Lower leg skin (tissue), 4 donors: ENCODE measurements at regions not wholly inside any gene's neighbourhood (a gene's known extent, or its start where the extent isn't known, plus 50 kb on each side); places are given as distances from the start of the nearest gene placed in this dataset.

Experiments
- DNase-seq, 2 donors: peaks; one replicate each; pipeline ENCODE4 v3.0.0-alpha.2; 2019; ENCODE audit warnings: low spot score in 2 of 2
- H3K4me3 ChIP-seq: fragments of 200-600 bp; sonication (generic); 2 replicates; pipeline ENCODE4 v1.5.1; 2017; ENCODE audit warnings: mild to moderate bottlenecking, low read depth; ENCODE audit not compliant: poor library complexity, severe bottlenecking
- POLR2A ChIP-seq, 2 donors: fragments of 450-650 bp; IDR thresholded peaks; one replicate each; pipeline ENCODE4 v1.6.1; 2016 to 2017; ENCODE audit warnings: antibody characterized with exemption in 2 of 2, mild to moderate bottlenecking in 1 of 2, moderate library complexity in 1 of 2
- WGBS, 2 donors: methylation state at CpG; one replicate each; pipeline ENCODE4 v1.1.5; 2018; 5-methylcytosine and 5-hydroxymethylcytosine counted together
- intact Hi-C: fragments of 100-400 bp; cut with DNase I; formaldehyde crosslinking; loops from one replicate; pipeline ENCODE4 v1.15.0; 2023; ENCODE audit warnings: low total_unique reads
- TF ChIP-seq, protein P1 (sequence below), 3 donors: fragments of 450-650 bp; IDR thresholded peaks; one replicate each; pipeline ENCODE4 v1.5.1; 2016; ENCODE audit warnings: antibody characterized with exemption in 3 of 3, mild to moderate bottlenecking in 3 of 3, moderate library complexity in 2 of 3

DNA sequence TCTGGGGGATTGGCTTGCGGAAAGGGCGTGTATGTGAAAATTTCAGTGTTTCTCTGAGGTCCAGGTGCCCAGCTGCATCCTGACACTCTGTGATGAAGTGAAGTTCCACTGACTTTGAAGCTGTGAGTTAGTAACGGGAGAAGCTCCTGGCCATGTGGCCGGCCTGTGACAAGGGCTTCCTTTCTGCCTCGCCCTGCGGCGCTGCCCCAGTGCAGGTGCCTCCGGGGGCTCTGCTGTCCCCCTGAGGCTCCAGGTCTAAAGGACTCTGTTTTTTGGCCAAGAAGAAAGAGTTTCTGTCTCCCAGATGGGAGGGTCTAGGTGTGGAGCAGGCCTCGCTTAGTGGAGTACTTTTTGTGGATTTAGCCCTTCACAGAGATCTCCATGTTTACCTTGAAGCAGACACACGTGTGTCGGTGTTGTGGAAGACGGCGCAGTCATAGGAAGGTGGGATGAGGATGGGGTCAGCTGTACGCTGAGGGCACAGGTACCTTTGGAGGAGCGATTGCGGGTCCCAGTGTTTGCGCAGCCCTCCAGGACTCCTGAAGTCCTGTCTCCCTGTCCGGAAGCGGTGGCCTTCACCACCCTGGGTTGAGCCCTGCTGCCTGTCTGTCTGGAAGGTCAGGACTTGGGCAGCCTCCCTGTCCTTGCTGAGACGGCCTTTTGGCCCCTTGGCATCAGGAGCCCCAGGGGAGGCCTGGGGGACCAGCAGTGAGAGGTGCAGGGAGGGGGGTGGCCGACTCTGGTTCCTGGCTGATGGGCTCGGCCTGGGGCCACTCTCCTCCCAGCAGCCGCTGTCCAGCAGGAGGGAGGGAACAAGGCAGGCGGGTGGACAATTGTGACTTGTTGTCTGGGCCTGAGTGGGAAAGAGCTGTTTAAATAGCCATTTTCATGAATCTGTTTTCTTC lies 1249.3 kb downstream of the BRD1 start:
- H3K4me3 ChIP-seq: no peak overlapping the region
- no peak for DNase-seq
- TF ChIP-seq, protein P1, sequence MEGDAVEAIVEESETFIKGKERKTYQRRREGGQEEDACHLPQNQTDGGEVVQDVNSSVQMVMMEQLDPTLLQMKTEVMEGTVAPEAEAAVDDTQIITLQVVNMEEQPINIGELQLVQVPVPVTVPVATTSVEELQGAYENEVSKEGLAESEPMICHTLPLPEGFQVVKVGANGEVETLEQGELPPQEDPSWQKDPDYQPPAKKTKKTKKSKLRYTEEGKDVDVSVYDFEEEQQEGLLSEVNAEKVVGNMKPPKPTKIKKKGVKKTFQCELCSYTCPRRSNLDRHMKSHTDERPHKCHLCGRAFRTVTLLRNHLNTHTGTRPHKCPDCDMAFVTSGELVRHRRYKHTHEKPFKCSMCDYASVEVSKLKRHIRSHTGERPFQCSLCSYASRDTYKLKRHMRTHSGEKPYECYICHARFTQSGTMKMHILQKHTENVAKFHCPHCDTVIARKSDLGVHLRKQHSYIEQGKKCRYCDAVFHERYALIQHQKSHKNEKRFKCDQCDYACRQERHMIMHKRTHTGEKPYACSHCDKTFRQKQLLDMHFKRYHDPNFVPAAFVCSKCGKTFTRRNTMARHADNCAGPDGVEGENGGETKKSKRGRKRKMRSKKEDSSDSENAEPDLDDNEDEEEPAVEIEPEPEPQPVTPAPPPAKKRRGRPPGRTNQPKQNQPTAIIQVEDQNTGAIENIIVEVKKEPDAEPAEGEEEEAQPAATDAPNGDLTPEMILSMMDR (IDR thresholded peaks at IDR 0.05): no peak
- TF ChIP-seq POLR2A (IDR thresholded peaks at IDR 0.05): no peak
- intact Hi-C loops: no loop called here
- WGBS, 2 donors: 86 to 88% methylated on average over 24 of the region's 24 CpGs

DNA sequence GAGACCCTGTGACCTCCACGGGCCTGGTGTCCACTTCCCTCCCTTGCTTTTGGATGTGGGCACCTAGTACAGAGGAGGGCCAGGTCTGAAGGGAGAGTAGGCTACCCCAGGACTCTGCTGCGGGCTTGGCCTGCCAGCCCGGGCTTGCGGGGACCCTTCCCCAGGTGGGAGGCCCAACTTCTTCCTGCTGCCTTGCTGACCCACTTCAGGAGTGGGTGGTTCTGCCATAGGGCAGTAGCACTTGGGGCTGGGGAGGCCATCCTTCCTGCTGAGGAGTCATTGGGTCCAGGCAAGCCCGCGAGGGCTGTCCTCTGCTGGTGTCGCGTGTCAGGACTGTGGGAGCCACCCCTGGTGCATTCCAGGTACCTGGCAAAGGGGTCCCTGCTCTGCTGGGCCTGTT lies 1250.0 kb downstream of the BRD1 start:
- 77 to 84% methylated on average over 7 to 8 of the region's 8 CpGs for WGBS, 2 donors
- no peak for DNase-seq
- intact Hi-C loops: no loop called here
- TF ChIP-seq, protein P1 (IDR thresholded peaks at IDR 0.05): no peak
- no peak for TF ChIP-seq POLR2A (IDR thresholded peaks at IDR 0.05)
- no peak overlapping the region for H3K4me3 ChIP-seq

DNA sequence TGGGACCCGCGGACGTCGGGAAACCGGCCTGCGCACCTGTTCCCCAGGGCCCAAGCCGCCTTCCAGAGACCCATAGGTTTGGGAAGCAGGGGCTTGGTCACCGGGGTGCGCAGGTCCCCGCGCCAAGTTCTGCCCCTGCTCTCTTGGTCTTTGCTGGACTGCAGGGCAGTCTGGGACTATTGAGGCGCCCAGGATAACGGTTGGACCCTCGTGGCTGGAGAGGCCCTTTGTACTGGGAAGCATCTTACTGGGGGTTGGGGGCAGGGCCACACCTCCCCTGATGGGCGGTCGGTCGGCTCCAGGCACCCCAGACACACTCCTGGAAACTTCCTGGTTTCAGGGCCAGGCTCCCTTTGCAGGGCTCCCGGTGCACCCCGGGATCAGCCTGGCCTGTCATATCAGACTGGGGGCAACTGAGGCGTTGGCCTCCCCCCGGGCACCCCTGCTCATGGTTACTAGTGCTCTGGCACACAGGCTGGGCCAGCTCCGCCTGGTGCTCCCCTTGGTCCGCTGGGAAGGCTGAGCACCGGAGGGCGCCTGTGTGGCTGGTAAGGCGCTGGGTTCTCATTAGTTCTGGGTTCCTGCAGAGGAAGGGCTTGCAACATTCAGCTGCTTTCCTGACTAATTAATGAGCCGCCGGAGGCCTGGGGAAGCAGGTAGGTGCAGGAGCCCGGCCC lies 1250.5 kb downstream of the BRD1 start:
- H3K4me3 ChIP-seq: no peak overlapping the region
- no peak for TF ChIP-seq POLR2A (IDR thresholded peaks at IDR 0.05)
- TF ChIP-seq, protein P1 (IDR thresholded peaks at IDR 0.05): no peak
- intact Hi-C loops: no loop called here
- WGBS, 2 donors: 40 to 55% methylated on average over 11 to 20 of the region's 29 CpGs
- DNase-seq: no peak

DNA sequence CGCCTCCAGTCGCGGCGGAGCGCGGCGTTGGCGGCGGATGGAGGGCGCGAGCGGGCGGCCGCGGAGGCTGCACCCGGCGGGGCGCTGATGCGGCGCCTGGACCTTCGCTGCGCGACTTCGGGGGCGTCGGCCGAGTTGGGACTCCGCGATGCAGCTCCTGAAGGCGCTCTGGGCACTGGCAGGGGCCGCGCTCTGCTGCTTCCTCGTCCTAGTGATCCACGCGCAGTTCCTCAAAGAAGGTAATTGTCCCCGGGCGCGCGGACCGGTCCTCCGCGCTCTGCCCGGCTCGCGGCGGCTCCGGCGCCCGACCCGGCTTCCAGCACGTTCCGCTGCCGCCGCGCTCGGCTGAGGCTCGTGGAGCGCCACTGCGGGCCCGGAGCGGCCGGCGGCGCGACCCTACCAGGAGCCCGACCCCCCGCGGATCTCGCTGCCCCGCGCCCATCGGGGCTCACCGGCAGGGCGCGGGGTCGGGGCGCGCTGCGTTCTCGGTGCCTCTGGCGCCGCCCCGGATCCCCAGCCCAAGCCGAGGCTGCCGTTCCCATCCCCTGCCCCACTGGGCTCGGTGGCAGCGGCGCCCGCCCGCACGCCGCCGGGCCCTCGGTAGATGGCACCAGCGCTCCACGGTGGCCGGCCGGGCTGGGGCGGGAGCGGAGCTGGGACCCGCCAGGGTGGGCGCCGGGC lies 1251.2 kb downstream of the BRD1 start:
- DNase-seq: no peak
- WGBS, 2 donors: 2 to 3% methylated on average over 15 to 39 of the region's 103 CpGs
- no peak for TF ChIP-seq POLR2A (IDR thresholded peaks at IDR 0.05)
- TF ChIP-seq, protein P1 (IDR thresholded peaks at IDR 0.05): no peak
- H3K4me3 ChIP-seq: no peak overlapping the region
- intact Hi-C loops: no loop called here

DNA sequence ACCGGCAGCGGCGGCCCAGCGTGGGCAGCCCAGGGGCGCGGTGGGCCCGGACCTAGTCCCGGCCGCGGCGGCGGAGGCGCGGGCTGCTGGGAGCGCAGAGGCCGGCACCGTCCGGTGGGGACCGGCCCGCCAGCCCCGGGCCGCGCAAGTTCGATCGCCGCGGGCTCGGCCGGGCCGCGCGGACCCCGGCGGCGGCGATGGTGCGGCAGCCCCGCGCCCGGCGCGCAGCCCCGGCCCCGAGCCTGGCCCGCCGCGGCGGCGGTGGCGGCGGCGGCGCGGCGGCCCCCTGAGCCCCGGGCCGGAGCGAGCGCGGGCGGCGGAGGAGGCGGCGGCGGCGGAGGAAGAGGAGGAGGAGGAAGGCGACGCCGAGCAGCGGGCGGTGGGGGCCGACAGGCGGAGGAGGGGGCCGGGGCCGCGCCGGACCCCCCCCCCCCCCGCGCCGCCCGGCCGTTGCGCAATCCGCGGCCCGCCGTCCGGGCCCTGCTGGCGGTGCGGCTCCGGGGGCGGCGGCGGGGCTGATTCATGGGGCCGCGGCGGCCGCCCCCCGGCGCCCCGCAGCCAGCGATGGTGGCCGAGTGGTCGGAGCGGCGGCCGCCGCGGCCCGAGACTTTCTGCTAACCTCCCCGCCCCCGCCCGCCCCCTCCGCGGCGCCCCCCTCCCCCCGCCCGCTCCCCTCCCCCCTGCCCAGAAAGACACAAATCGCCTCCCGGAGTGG lies 1251.9 kb downstream of the BRD1 start:
- TF ChIP-seq POLR2A (IDR thresholded peaks at IDR 0.05): no peak
- TF ChIP-seq, protein P1 (IDR thresholded peaks at IDR 0.05): no peak
- intact Hi-C loops: no loop called here
- WGBS, 2 donors: 0% methylated on average over 36 of the region's 120 CpGs; no CpG with 5 or more reads in 1 of the 2 donors
- no peak for DNase-seq
- H3K4me3 ChIP-seq: no peak overlapping the region
